Gastroesophageal sphincter (tissue), 3 donors: ENCODE measurements at regions not wholly inside any gene's neighbourhood (a gene's known extent, or its start where the extent isn't known, plus 50 kb on each side); places are given as distances from the start of the nearest gene placed in this dataset.

Source experiments
- CTCF ChIP-seq, 4 experiments: fragments of 200-600 bp in 2 of 4; fragments of 450-650 bp in 2 of 4; sonication (generic) in 1 of 4; IDR thresholded peaks; one replicate each; pipeline ENCODE4 v1.5.1; 2017 to 2019; ENCODE audit warnings: antibody characterized with exemption in 4 of 4, mild to moderate bottlenecking in 2 of 4, moderate library complexity in 2 of 4
- POLR2A ChIP-seq, 2 donors: fragments of 450-650 bp; IDR thresholded peaks; one replicate each; pipeline ENCODE4 v1.6.1; 2017; ENCODE audit warnings: antibody characterized with exemption in 2 of 2, mild to moderate bottlenecking in 2 of 2, moderate library complexity in 1 of 2

GRCh38 chr3:106068795-106069194 is 200.0 kb upstream of the CBLB start:
- TF ChIP-seq POLR2A (IDR thresholded peaks at IDR 0.05) (no peak), CTCF (IDR thresholded peaks at IDR 0.05) (no peak)
